Upper lobe of left lung (tissue), 6 donors: ENCODE measurements at regions not wholly inside any gene's neighbourhood (a gene's known extent, or its start where the extent isn't known, plus 50 kb on each side); places are given as distances from the start of the nearest gene placed in this dataset.

Source experiments
- ATAC-seq, 2 donors: fragments of 200-7000 bp; cut with Tn5 transposase; one replicate each; pipeline ENCODE4 v1.9.1; 2022; ENCODE audit warnings: mild to moderate bottlenecking in 2 of 2, moderate library complexity in 2 of 2; ENCODE audit not compliant: low FRiP score in 2 of 2
- DNase-seq, 2 donors: peaks; one replicate each; pipeline ENCODE4 v3.0.0-alpha.2; 2019 to 2020
- H3K27ac ChIP-seq, 4 donors: fragments of 200-600 bp; sonication (generic); one replicate each; pipeline ENCODE4 v1.5.1; 2016 to 2019
- H3K27me3 ChIP-seq, 4 donors: fragments of 200-600 bp; sonication (generic); one replicate each; pipeline ENCODE4 v1.5.1; 2017 to 2019
- H3K36me3 ChIP-seq, 4 donors: fragments of 200-600 bp; sonication (generic); one replicate each; pipeline ENCODE4 v1.5.1; 2016 to 2019
- H3K4me1 ChIP-seq, 4 donors: fragments of 200-600 bp; sonication (generic); one replicate each; pipeline ENCODE4 v1.5.1; 2018 to 2019
- H3K4me3 ChIP-seq, 4 donors: fragments of 200-600 bp; sonication (generic); one replicate each; pipeline ENCODE4 v1.5.1; 2017 to 2019; ENCODE audit warnings: mild to moderate bottlenecking in 2 of 4, moderate library complexity in 1 of 4
- H3K9me3 ChIP-seq, 4 donors: fragments of 200-600 bp; sonication (generic); one replicate each; pipeline ENCODE4 v1.5.1; 2018 to 2019
- EP300 ChIP-seq, 4 donors: sonication (generic); formaldehyde crosslinking; IDR thresholded peaks; one replicate each; pipeline ENCODE4 v1.5.1; 2017; ENCODE audit warnings: antibody characterized with exemption in 4 of 4, control low read depth in 2 of 4
- POLR2A ChIP-seq, 4 donors: fragments of 450-650 bp; IDR thresholded peaks; one replicate each; pipeline ENCODE4 v1.5.1; 2016 to 2017; ENCODE audit warnings: antibody characterized with exemption in 4 of 4, mild to moderate bottlenecking in 2 of 4
- POLR2AphosphoS5 ChIP-seq, 2 donors: sonication (generic); formaldehyde crosslinking; IDR thresholded peaks; one replicate each; pipeline ENCODE4 v1.5.1; 2017; ENCODE audit warnings: antibody characterized with exemption in 2 of 2
- WGBS, 2 donors: methylation state at CpG; one replicate each; pipeline ENCODE4 v1.1.5; 2017 to 2018; 5-methylcytosine and 5-hydroxymethylcytosine counted together
- TF ChIP-seq, protein P1 (sequence below), 6 experiments: fragments of 450-650 bp in 4 of 6; fragments of 200-600 bp in 2 of 6; sonication (generic) in 2 of 6; IDR thresholded peaks; one replicate each; pipeline ENCODE4 v1.5.1; 2016 to 2019; ENCODE audit warnings: antibody characterized with exemption in 6 of 6
- donor health status: DM: no; HTN: no; CAD: no; lungs with moderate emphysema.
- donor health status: DM: no; HTN: yes; CAD: no; lungs with severe emphysema.

DNA sequence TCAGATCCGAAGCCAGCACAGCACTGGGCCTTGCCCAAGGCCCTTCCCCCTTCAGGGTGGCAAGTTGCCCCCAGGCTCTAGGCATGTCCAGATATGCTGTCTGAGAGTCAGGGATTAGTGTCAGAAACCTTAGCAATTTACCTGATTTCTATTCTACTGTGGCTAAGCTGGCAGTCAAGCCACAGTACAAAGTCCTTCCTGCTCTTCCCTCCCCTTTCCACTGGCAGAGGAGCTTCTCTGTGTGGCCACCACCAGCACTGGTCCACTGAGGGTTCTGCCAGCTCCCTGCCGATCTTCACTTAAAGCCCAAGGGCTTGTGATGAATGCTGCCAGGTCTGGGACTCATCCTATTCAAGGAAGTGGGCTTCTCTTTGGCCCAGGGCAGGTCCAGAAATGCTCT, 324.5 kb upstream of the RPS6KA3 start:
- no peak for TF ChIP-seq POLR2A (IDR thresholded peaks at IDR 0.05)
- TF ChIP-seq, protein P1, sequence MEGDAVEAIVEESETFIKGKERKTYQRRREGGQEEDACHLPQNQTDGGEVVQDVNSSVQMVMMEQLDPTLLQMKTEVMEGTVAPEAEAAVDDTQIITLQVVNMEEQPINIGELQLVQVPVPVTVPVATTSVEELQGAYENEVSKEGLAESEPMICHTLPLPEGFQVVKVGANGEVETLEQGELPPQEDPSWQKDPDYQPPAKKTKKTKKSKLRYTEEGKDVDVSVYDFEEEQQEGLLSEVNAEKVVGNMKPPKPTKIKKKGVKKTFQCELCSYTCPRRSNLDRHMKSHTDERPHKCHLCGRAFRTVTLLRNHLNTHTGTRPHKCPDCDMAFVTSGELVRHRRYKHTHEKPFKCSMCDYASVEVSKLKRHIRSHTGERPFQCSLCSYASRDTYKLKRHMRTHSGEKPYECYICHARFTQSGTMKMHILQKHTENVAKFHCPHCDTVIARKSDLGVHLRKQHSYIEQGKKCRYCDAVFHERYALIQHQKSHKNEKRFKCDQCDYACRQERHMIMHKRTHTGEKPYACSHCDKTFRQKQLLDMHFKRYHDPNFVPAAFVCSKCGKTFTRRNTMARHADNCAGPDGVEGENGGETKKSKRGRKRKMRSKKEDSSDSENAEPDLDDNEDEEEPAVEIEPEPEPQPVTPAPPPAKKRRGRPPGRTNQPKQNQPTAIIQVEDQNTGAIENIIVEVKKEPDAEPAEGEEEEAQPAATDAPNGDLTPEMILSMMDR (IDR thresholded peaks at IDR 0.05) = no peak
- no peak for TF ChIP-seq POLR2AphosphoS5 (IDR thresholded peaks at IDR 0.05)
- no peak for TF ChIP-seq EP300 (IDR thresholded peaks at IDR 0.05)
- no peak for DNase-seq
- H3K36me3 ChIP-seq = no peaks in the 10 kb centered on the region
- no peaks in the 10 kb centered on the region for H3K9me3 ChIP-seq
- no peak overlapping the region for H3K4me3 ChIP-seq
- 59 to 83% methylated on average over 1 to 2 of the region's 2 CpGs for WGBS, 2 donors
- H3K27ac ChIP-seq = no peak overlapping the region
- peak in 1 of 2 donors; percentile 40 for ATAC-seq
- H3K27me3 ChIP-seq = no peaks in the 10 kb centered on the region
- no peaks in the 10 kb centered on the region for H3K4me1 ChIP-seq

DNA sequence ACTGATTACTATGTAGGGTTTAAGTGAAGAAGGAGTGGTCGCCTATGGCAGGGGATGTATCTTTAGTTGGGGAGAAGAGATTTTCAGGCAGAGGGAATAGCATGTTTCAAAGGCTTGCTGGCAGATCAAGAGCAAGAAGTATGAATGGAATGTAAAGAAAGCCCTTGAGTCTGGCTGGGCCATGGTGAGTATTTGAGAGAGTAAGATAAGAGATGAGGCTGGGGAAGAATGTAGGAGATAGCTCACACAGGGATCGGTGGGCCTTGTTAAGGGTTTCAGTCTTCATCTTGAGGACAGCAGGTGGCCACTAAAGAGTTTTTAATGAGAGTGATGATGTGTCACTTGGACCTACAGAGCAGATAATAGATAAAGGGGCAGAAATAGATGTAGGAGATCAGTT, 319.1 kb upstream of the RPS6KA3 start:
- Histone ChIP-seq H3K27ac (no peak overlapping the region), H3K4me1 (no peaks in the 10 kb centered on the region), H3K27me3 (no peaks in the 10 kb centered on the region), H3K4me3 (no peak overlapping the region), H3K9me3 (no peaks in the 10 kb centered on the region), H3K36me3 (no peaks in the 10 kb centered on the region)
- ATAC-seq (no peak), DNase-seq (no peak)
- TF ChIP-seq POLR2AphosphoS5 (IDR thresholded peaks at IDR 0.05) (no peak), POLR2A (IDR thresholded peaks at IDR 0.05) (no peak), EP300 (IDR thresholded peaks at IDR 0.05) (no peak)
- TF ChIP-seq, protein P1 (IDR thresholded peaks at IDR 0.05) = no peak
- WGBS, 2 donors = 17 to 43% methylated on average over 2 of the region's 2 CpGs

DNA sequence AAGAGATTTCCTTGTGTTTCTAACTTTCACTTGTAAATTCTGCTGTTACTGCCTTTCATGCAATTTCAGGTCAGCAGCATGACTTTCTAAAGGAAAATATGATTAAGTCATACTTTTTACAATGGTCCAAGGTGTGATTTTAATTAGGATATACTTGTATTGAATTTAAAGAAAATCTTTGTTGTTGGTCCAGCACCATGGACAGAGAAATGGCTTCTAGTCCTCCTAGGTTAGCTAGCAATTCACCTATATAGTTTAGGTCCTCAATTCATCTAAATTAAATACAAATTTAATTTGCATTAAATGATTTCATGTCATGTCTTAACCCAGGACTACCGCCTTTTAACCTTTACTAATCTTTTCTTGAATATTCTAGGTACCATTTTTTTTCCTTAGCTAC, 304.9 kb upstream of the RPS6KA3 start:
- H3K36me3 ChIP-seq = no peaks in the 10 kb centered on the region
- DNase-seq (no peak), ATAC-seq (no peak)
- no peak overlapping the region for H3K4me3 ChIP-seq
- no peaks in the 10 kb centered on the region for H3K27me3 ChIP-seq
- 61 to 70% methylated on average over 1 of the region's 1 CpG for WGBS, 2 donors
- H3K27ac ChIP-seq = no peak overlapping the region
- H3K4me1 ChIP-seq = no peaks in the 10 kb centered on the region
- H3K9me3 ChIP-seq = no peaks in the 10 kb centered on the region
- TF ChIP-seq POLR2AphosphoS5 (IDR thresholded peaks at IDR 0.05) (no peak), POLR2A (IDR thresholded peaks at IDR 0.05) (no peak)

DNA sequence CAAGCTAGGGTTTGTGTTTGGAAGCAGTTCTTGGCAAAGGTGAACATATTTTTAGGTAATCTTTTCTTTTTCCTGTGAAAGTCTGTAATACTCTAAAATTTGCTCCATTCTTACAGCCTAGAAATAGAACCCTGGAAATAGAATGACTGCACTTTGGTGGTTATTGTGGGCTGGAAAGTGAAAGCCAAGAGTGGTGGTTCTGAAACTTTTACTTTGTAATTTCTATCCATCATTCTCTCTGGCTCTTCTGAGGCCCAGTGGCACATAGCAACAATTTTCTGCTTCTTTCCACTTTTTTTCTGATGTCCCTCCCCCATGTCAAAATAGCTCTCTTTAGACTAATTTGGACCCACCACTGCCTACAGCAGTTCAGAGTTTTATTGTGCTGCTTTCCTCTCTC, 300.4 kb upstream of the RPS6KA3 start:
- no peak for DNase-seq
- H3K4me3 ChIP-seq = no peak overlapping the region

DNA sequence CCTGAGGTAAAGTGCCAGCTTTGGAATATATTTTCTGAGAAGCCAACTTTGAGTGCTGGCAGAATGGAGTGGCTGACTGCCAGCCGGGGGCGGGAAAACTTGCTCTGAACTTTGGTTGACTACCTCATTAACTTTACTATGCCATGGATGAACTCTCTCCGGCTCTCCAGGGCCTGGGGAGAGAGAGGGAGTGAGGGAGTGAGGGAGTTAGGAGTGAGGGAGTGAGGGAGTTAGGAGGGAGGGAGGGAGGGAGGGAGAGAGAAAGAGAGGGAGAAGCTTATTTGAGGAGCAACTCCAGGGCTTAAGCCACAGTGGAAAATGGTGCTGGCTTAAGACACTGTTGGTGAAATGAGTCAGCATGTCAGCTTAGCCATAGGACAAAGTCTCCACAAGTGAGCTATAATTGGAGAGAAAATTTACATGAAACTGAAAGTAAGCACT, 280.9 kb upstream of the RPS6KA3 start:
- TF ChIP-seq POLR2AphosphoS5 (IDR thresholded peaks at IDR 0.05) = no peak
- TF ChIP-seq EP300 (IDR thresholded peaks at IDR 0.05) = no peak
- TF ChIP-seq, protein P1 (IDR thresholded peaks at IDR 0.05) = no peak
- TF ChIP-seq POLR2A (IDR thresholded peaks at IDR 0.05) = no peak
- Histone ChIP-seq H3K36me3 (no peaks in the 10 kb centered on the region), H3K27ac (no peak overlapping the region), H3K4me1 (no peaks in the 10 kb centered on the region), H3K4me3 (no peak overlapping the region), H3K27me3 (no peaks in the 10 kb centered on the region), H3K9me3 (peaks cover 0 to 14% (median 0%) of the 10 kb centered on the region in 4 donors)
- 43 to 61% methylated on average over 3 of the region's 3 CpGs for WGBS, 2 donors
- ATAC-seq (no peak), DNase-seq (no peak)

More for the DNA sequence above, 300.4 kb upstream of the RPS6KA3 start:
- no peak for ATAC-seq
- no peaks in the 10 kb centered on the region for H3K27me3 ChIP-seq
- H3K4me1 ChIP-seq = no peaks in the 10 kb centered on the region
- no peaks in the 10 kb centered on the region for H3K9me3 ChIP-seq
- H3K36me3 ChIP-seq = no peaks in the 10 kb centered on the region
- TF ChIP-seq POLR2AphosphoS5 (IDR thresholded peaks at IDR 0.05) (no peak), POLR2A (IDR thresholded peaks at IDR 0.05) (no peak), EP300 (IDR thresholded peaks at IDR 0.05) (no peak)
- TF ChIP-seq, protein P1 (IDR thresholded peaks at IDR 0.05) = no peak
- H3K27ac ChIP-seq = no peak overlapping the region
